Astrocyte (in vitro differentiated cells and primary cell): ENCODE measurements at regions not wholly inside any gene's neighbourhood (a gene's known extent, or its start where the extent isn't known, plus 50 kb on each side); places are given as distances from the start of the nearest gene placed in this dataset.

Source experiments
- EZH2 ChIP-seq: IDR thresholded peaks from 2 replicates; pipeline ENCODE4 v1.6.1; 2012; ENCODE audit warnings: mild to moderate bottlenecking, low read length, inconsistent platforms; ENCODE audit not compliant: insufficient read depth
- TF ChIP-seq, protein P1 (sequence below): IDR thresholded peaks from 2 replicates; pipeline ENCODE4 v1.5.1; 2011; ENCODE audit warnings: low read depth, mild to moderate bottlenecking, inconsistent platforms, low read length, moderate library complexity; ENCODE audit not compliant: insufficient read depth

DNA sequence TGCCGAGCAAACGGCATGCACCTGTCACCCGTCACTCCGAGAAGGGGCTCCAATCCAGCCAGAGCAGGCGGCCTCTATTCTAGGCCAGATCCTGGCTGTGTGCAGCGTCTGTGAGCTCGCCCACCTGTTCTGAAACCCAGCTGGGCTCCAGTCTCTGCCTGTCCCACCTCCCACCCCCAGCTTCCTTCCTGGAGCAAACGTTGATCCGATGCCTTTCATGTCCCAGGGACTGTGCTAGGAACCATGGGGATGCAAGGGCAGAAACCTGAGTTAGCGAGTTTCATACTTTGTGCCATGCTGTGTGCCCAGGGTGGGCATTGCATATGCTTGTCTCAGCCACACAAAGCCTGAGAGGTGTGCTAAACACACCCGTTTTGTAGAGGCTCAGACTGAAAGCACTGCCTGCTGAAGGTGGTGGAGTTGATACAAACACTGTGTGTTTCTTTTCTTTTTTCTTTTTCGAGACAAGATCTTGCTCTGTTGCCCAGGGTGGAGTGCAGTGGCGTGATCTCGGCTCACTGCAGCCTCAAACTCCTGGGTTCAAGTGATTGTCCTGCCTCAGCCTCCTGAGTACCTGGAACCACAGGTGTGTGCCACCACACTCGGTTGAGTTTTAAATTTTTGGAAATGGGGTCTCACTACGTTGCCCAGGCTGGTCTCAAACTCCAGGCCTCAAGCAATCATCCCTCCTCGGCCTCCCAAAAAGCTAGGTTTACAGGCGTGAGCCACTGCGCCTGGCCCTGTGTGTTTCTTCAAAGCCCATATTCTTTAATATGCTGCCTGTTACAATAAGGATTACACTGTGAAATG is 84.1 kb upstream of the MED13L start:
- TF ChIP-seq, protein P1, sequence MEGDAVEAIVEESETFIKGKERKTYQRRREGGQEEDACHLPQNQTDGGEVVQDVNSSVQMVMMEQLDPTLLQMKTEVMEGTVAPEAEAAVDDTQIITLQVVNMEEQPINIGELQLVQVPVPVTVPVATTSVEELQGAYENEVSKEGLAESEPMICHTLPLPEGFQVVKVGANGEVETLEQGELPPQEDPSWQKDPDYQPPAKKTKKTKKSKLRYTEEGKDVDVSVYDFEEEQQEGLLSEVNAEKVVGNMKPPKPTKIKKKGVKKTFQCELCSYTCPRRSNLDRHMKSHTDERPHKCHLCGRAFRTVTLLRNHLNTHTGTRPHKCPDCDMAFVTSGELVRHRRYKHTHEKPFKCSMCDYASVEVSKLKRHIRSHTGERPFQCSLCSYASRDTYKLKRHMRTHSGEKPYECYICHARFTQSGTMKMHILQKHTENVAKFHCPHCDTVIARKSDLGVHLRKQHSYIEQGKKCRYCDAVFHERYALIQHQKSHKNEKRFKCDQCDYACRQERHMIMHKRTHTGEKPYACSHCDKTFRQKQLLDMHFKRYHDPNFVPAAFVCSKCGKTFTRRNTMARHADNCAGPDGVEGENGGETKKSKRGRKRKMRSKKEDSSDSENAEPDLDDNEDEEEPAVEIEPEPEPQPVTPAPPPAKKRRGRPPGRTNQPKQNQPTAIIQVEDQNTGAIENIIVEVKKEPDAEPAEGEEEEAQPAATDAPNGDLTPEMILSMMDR, result no peak
- TF ChIP-seq EZH2, result no peak
